Caco-2 (cell line): ENCODE measurements at regions not wholly inside any gene's neighbourhood (a gene's known extent, or its start where the extent isn't known, plus 50 kb on each side); places are given as distances from the start of the nearest gene placed in this dataset.

Source experiments
- BruUV-seq: library from RNA; stranded (reverse); fragments of 400-500 nt; replicated peaks from 2 replicates; lab custom pipeline; 2021; lab: Mats Ljungman, UMichigan
- CTCF ChIA-PET: fragments of 300-600 bp; sonication (Branson Sonifier 250); formaldehyde crosslinking; loops from one replicate; lab custom pipeline; 2022; ENCODE audit warnings: antibody characterized with exemption; lab: Charles Lee
- POLR2A ChIA-PET: fragments of 300-600 bp; sonication (Branson Sonifier 250); formaldehyde crosslinking; loops from one replicate; lab custom pipeline; 2022; ENCODE audit warnings: antibody characterized with exemption; lab: Charles Lee
- DNase-seq, 2 experiments: peaks; one replicate each; pipeline versions ENCODE4 v3.0.0 to v3.0.0-alpha.2; 2020 to 2022
- H3K27me3 ChIP-seq: replicated peaks from 2 replicates; pipeline ENCODE4 v1.6.0; 2011; ENCODE audit warnings: low read length; ENCODE audit not compliant: control insufficient read depth, insufficient read depth
- H3K36me3 ChIP-seq: 2 replicates; pipeline ENCODE4 v1.5.1; 2011; ENCODE audit warnings: low read length; ENCODE audit not compliant: control insufficient read depth, insufficient read depth
- H3K4me1 ChIP-seq: fragments of 250-450 bp; sonication (Bioruptor Pico); 2 replicates; pipeline ENCODE4 v1.5.1; 2020; ENCODE audit warnings: mild to moderate bottlenecking
- H3K4me3 ChIP-seq: 2 replicates; pipeline ENCODE4 v1.5.1; 2011; ENCODE audit warnings: low read depth, mild to moderate bottlenecking, control low read depth, low read length
- H3K9me3 ChIP-seq: fragments of 250-450 bp; sonication (Bioruptor Pico); 2 replicates; pipeline ENCODE4 v1.5.1; 2020; ENCODE audit warnings: mild to moderate bottlenecking, moderate library complexity
- H3K27ac Mint-ChIP-seq: one replicate; pipeline ENCODE4 v1.8.0; 2022; ENCODE audit warnings: mixed read lengths; ENCODE audit not compliant: unreplicated experiment
- H3K27me3 Mint-ChIP-seq: one replicate; pipeline ENCODE4 v1.8.0; 2022; ENCODE audit warnings: mixed read lengths; ENCODE audit not compliant: insufficient read depth, unreplicated experiment
- H3K36me3 Mint-ChIP-seq: one replicate; pipeline ENCODE4 v1.8.0; 2022; ENCODE audit warnings: mild to moderate bottlenecking, mixed read lengths; ENCODE audit not compliant: insufficient read depth, unreplicated experiment
- H3K4me1 Mint-ChIP-seq: one replicate; pipeline ENCODE4 v1.8.0; 2022; ENCODE audit warnings: low read depth, mixed read lengths; ENCODE audit not compliant: unreplicated experiment
- H3K4me3 Mint-ChIP-seq: one replicate; pipeline ENCODE4 v1.8.0; 2022; ENCODE audit warnings: mild to moderate bottlenecking, moderate library complexity, mixed read lengths; ENCODE audit not compliant: unreplicated experiment
- H3K9me3 Mint-ChIP-seq: one replicate; pipeline ENCODE4 v1.8.0; 2022; ENCODE audit warnings: mixed read lengths; ENCODE audit not compliant: unreplicated experiment
- CTCF ChIP-seq, 2 experiments: fragments of 200-600 bp in 1 of 2; IDR thresholded peaks; 1 replicate in 1 of 2; 2 replicates in 1 of 2; pipeline versions ENCODE4 v1.5.1 to v1.8.0; 2011 to 2022; ENCODE audit warnings: antibody characterized with exemption in 1 of 2, control low read depth in 1 of 2, inconsistent platforms in 1 of 2, low read depth in 1 of 2, low read length in 1 of 2, mild to moderate bottlenecking in 1 of 2, moderate library complexity in 1 of 2; ENCODE audit not compliant: insufficient read depth in 1 of 2, severe bottlenecking in 1 of 2, unreplicated experiment in 1 of 2
- intact Hi-C: fragments of 100-400 bp; cut with micrococcal nuclease; formaldehyde crosslinking; loops from one replicate; pipeline ENCODE4 v1.10.0; 2022; ENCODE audit not compliant: unreplicated experiment

- no peak for DNase-seq
- no peaks in the 10 kb centered on the region for H3K27me3 ChIP-seq
- Mint-ChIP-seq H3K4me3 (no peak overlapping the region), H3K36me3 (no peaks in the 10 kb centered on the region), H3K9me3 (no peaks in the 10 kb centered on the region), H3K4me1 (no peaks in the 10 kb centered on the region), H3K27ac (no peak overlapping the region), H3K27me3 (no peaks in the 10 kb centered on the region)
- ChIA-PET POLR2A (no interaction called here), CTCF (no interaction called here)
- H3K4me1 ChIP-seq, result no peaks in the 10 kb centered on the region
- intact Hi-C loops, result no loop called here
- no peaks in the 10 kb centered on the region for H3K9me3 ChIP-seq
- no peak for TF ChIP-seq CTCF (IDR thresholded peaks at IDR 0.05; ENCODE audit: insufficient read depth in 1 of 2, low read depth in 1 of 2, low read length in 1 of 2, severe bottlenecking in 1 of 2, unreplicated experiment in 1 of 2)
- no peaks in the 10 kb centered on the region for H3K36me3 ChIP-seq
- no TSS peak for BruUV-seq
- H3K4me3 ChIP-seq, result no peak overlapping the region
Observed at GRCh38 chr6:8670792-8671191, 235.4 kb upstream of the SLC35B3 start.

GRCh38 chr6:8664700-8665099, 229.4 kb upstream of the SLC35B3 start:
- Histone ChIP-seq H3K36me3 (no peaks in the 10 kb centered on the region), H3K4me1 (peaks cover 12% of the 10 kb centered on the region), H3K9me3 (no peaks in the 10 kb centered on the region), H3K4me3 (no peak overlapping the region), H3K27me3 (no peaks in the 10 kb centered on the region)
- POLR2A ChIA-PET, result no interaction called here
- Mint-ChIP-seq H3K4me1 (no peaks in the 10 kb centered on the region), H3K27me3 (no peaks in the 10 kb centered on the region), H3K9me3 (no peaks in the 10 kb centered on the region), H3K36me3 (no peaks in the 10 kb centered on the region), H3K4me3 (no peak overlapping the region), H3K27ac (no peak overlapping the region)
- no TSS peak for BruUV-seq
- CTCF ChIA-PET, result no interaction called here
- TF ChIP-seq CTCF (IDR thresholded peaks at IDR 0.05; ENCODE audit: insufficient read depth in 1 of 2, low read depth in 1 of 2, low read length in 1 of 2, severe bottlenecking in 1 of 2, unreplicated experiment in 1 of 2), result no peak
- intact Hi-C loops, result no loop called here
- DNase-seq, result no peak

GRCh38 chr6:8664070-8664469, 228.7 kb upstream of the SLC35B3 start:
- ChIA-PET CTCF (no interaction called here), POLR2A (no interaction called here)
- intact Hi-C loops, result no loop called here
- Histone ChIP-seq H3K36me3 (no peaks in the 10 kb centered on the region), H3K4me3 (no peak overlapping the region), H3K9me3 (no peaks in the 10 kb centered on the region), H3K4me1 (peaks cover 12% of the 10 kb centered on the region), H3K27me3 (no peaks in the 10 kb centered on the region)
- TF ChIP-seq CTCF (IDR thresholded peaks at IDR 0.05; ENCODE audit: insufficient read depth in 1 of 2, low read depth in 1 of 2, low read length in 1 of 2, severe bottlenecking in 1 of 2, unreplicated experiment in 1 of 2), result no peak
- DNase-seq, result no peak
- BruUV-seq, result no TSS peak
- H3K36me3 Mint-ChIP-seq, result no peaks in the 10 kb centered on the region
- H3K4me1 Mint-ChIP-seq, result no peaks in the 10 kb centered on the region
- H3K9me3 Mint-ChIP-seq, result no peaks in the 10 kb centered on the region
- no peak overlapping the region for H3K4me3 Mint-ChIP-seq
- no peaks in the 10 kb centered on the region for H3K27me3 Mint-ChIP-seq
- no peak overlapping the region for H3K27ac Mint-ChIP-seq
